ENCODE measurements at regions not wholly inside any gene's neighbourhood (a gene's known extent, or its start where the extent isn't known, plus 50 kb on each side); places are given as distances from the start of the nearest gene placed in this dataset.

- no peak for DNase-seq
- H3K4me3 Mint-ChIP-seq = no peak overlapping the region
- no peak for ATAC-seq (replicated peaks in 1 of 2)
- no peak overlapping the region for H3K27ac Mint-ChIP-seq
- H3K36me3 Mint-ChIP-seq (ENCODE audit: insufficient read depth in 2 of 2) = peaks cover 0 to 2% of the 10 kb centered on the region in 2 donors
- H3K27me3 Mint-ChIP-seq (ENCODE audit: low read depth) = no peaks in the 10 kb centered on the region
- peaks cover 2 to 10% of the 10 kb centered on the region in 2 donors for H3K9me3 Mint-ChIP-seq
- no peaks in the 10 kb centered on the region for H3K4me1 Mint-ChIP-seq (ENCODE audit: low read depth)
These were observed 1050.7 kb upstream of the RBFOX1 start for GRCh38 chr16:6281994-6282393.

GRCh38 chr16:6281274-6281673 is 1051.4 kb upstream of the RBFOX1 start:
- no peak overlapping the region for H3K27ac Mint-ChIP-seq
- ATAC-seq (replicated peaks in 1 of 2) = no peak
- no peak for DNase-seq
- no peak overlapping the region for H3K4me3 Mint-ChIP-seq
- H3K4me1 Mint-ChIP-seq (ENCODE audit: low read depth) = no peaks in the 10 kb centered on the region
- peaks cover 0 to 2% of the 10 kb centered on the region in 2 donors for H3K36me3 Mint-ChIP-seq (ENCODE audit: insufficient read depth in 2 of 2)
- H3K9me3 Mint-ChIP-seq = peaks cover 2 to 10% of the 10 kb centered on the region in 2 donors
- no peaks in the 10 kb centered on the region for H3K27me3 Mint-ChIP-seq (ENCODE audit: low read depth)

GRCh38 chr16:6280055-6280454 is 1052.6 kb upstream of the RBFOX1 start:
- Mint-ChIP-seq H3K36me3 (ENCODE audit: insufficient read depth in 2 of 2) (peaks cover 0 to 2% of the 10 kb centered on the region in 2 donors), H3K4me3 (no peak overlapping the region), H3K27ac (no peak overlapping the region), H3K27me3 (ENCODE audit: low read depth) (no peaks in the 10 kb centered on the region), H3K4me1 (ENCODE audit: low read depth) (no peaks in the 10 kb centered on the region), H3K9me3 (peaks cover 0 to 3% of the 10 kb centered on the region in 2 donors)
- ATAC-seq (replicated peaks in 1 of 2) (no peak), DNase-seq (no peak)

GRCh38 chr16:6279286-6279685 is 1053.4 kb upstream of the RBFOX1 start:
- DNase-seq = no peak
- no peaks in the 10 kb centered on the region for H3K27me3 Mint-ChIP-seq (ENCODE audit: low read depth)
- H3K27ac Mint-ChIP-seq = no peak overlapping the region
- peaks cover 0 to 2% of the 10 kb centered on the region in 2 donors for H3K36me3 Mint-ChIP-seq (ENCODE audit: insufficient read depth in 2 of 2)
- H3K4me3 Mint-ChIP-seq = no peak overlapping the region
- H3K9me3 Mint-ChIP-seq = peaks cover 0 to 3% of the 10 kb centered on the region in 2 donors
- H3K4me1 Mint-ChIP-seq (ENCODE audit: low read depth) = no peaks in the 10 kb centered on the region
- ATAC-seq (replicated peaks in 1 of 2) = no peak

GRCh38 chr16:6274351-6274750 is 1058.3 kb upstream of the RBFOX1 start:
- Mint-ChIP-seq H3K4me3 (no peak overlapping the region), H3K4me1 (ENCODE audit: low read depth) (no peaks in the 10 kb centered on the region), H3K27me3 (ENCODE audit: low read depth) (no peaks in the 10 kb centered on the region), H3K9me3 (peaks cover 2 to 3% of the 10 kb centered on the region in 2 donors), H3K36me3 (ENCODE audit: insufficient read depth in 2 of 2) (no peaks in the 10 kb centered on the region), H3K27ac (no peak overlapping the region)
- no peak for DNase-seq
- ATAC-seq (replicated peaks in 1 of 2) = no peak

GRCh38 chr16:6267682-6268081 is 1065.0 kb upstream of the RBFOX1 start:
- H3K4me3 Mint-ChIP-seq = no peak overlapping the region
- DNase-seq (no peak), ATAC-seq (replicated peaks in 1 of 2) (no peak)
- no peaks in the 10 kb centered on the region for H3K27me3 Mint-ChIP-seq (ENCODE audit: low read depth)
- H3K36me3 Mint-ChIP-seq (ENCODE audit: insufficient read depth in 2 of 2) = peaks cover 0 to 2% of the 10 kb centered on the region in 2 donors
- no peak overlapping the region for H3K27ac Mint-ChIP-seq
- H3K9me3 Mint-ChIP-seq = peaks cover 7 to 11% of the 10 kb centered on the region in 2 donors
- H3K4me1 Mint-ChIP-seq (ENCODE audit: low read depth) = no peaks in the 10 kb centered on the region

GRCh38 chr16:6266703-6267102 is 1065.9 kb upstream of the RBFOX1 start:
- Mint-ChIP-seq H3K9me3 (peaks cover 9 to 11% of the 10 kb centered on the region in 2 donors), H3K27me3 (ENCODE audit: low read depth) (no peaks in the 10 kb centered on the region), H3K27ac (no peak overlapping the region), H3K4me3 (no peak overlapping the region), H3K36me3 (ENCODE audit: insufficient read depth in 2 of 2) (peaks cover 0 to 2% of the 10 kb centered on the region in 2 donors), H3K4me1 (ENCODE audit: low read depth) (no peaks in the 10 kb centered on the region)
- ATAC-seq (replicated peaks in 1 of 2) (no peak), DNase-seq (no peak)

GRCh38 chr16:6265968-6266367 is 1066.7 kb upstream of the RBFOX1 start:
- Mint-ChIP-seq H3K27me3 (ENCODE audit: low read depth) (no peaks in the 10 kb centered on the region), H3K4me3 (no peak overlapping the region), H3K4me1 (ENCODE audit: low read depth) (no peaks in the 10 kb centered on the region), H3K9me3 (peaks cover 8 to 9% of the 10 kb centered on the region in 2 donors), H3K36me3 (ENCODE audit: insufficient read depth in 2 of 2) (peaks cover 0 to 2% of the 10 kb centered on the region in 2 donors), H3K27ac (no peak overlapping the region)
- DNase-seq (no peak), ATAC-seq (replicated peaks in 1 of 2) (no peak)

- Mint-ChIP-seq H3K9me3 (peaks cover 7 to 8% of the 10 kb centered on the region in 2 donors), H3K4me1 (ENCODE audit: low read depth) (no peaks in the 10 kb centered on the region), H3K27me3 (ENCODE audit: low read depth) (no peaks in the 10 kb centered on the region), H3K4me3 (no peak overlapping the region), H3K27ac (no peak overlapping the region), H3K36me3 (ENCODE audit: insufficient read depth in 2 of 2) (no peaks in the 10 kb centered on the region)
- ATAC-seq (replicated peaks in 1 of 2) = no peak
- no peak for DNase-seq
These were observed 1074.6 kb upstream of the RBFOX1 start for GRCh38 chr16:6258056-6258455.

- Mint-ChIP-seq H3K27me3 (ENCODE audit: low read depth) (no peaks in the 10 kb centered on the region), H3K36me3 (ENCODE audit: insufficient read depth in 2 of 2) (peaks cover 0 to 3% of the 10 kb centered on the region in 2 donors), H3K4me3 (no peak overlapping the region), H3K27ac (no peak overlapping the region), H3K9me3 (peaks cover 10 to 11% of the 10 kb centered on the region in 2 donors), H3K4me1 (ENCODE audit: low read depth) (no peaks in the 10 kb centered on the region)
- DNase-seq (no peak), ATAC-seq (replicated peaks in 1 of 2) (no peak)
These were observed 1080.1 kb upstream of the RBFOX1 start for GRCh38 chr16:6252541-6252940.

GRCh38 chr16:6250511-6250910 is 1082.1 kb upstream of the RBFOX1 start:
- Mint-ChIP-seq H3K36me3 (ENCODE audit: insufficient read depth in 2 of 2) (peaks cover 0 to 6% of the 10 kb centered on the region in 2 donors), H3K27me3 (ENCODE audit: low read depth) (no peaks in the 10 kb centered on the region), H3K9me3 (peaks cover 8 to 14% of the 10 kb centered on the region in 2 donors), H3K27ac (no peak overlapping the region), H3K4me1 (ENCODE audit: low read depth) (no peaks in the 10 kb centered on the region), H3K4me3 (no peak overlapping the region)
- ATAC-seq (replicated peaks in 1 of 2) (no peak), DNase-seq (no peak)

GRCh38 chr16:6249863-6250262 is 1082.8 kb upstream of the RBFOX1 start:
- Mint-ChIP-seq H3K4me1 (ENCODE audit: low read depth) (no peaks in the 10 kb centered on the region), H3K27me3 (ENCODE audit: low read depth) (no peaks in the 10 kb centered on the region), H3K27ac (no peak overlapping the region), H3K4me3 (no peak overlapping the region), H3K9me3 (peaks cover 5 to 16% of the 10 kb centered on the region in 2 donors), H3K36me3 (ENCODE audit: insufficient read depth in 2 of 2) (peaks cover 0 to 6% of the 10 kb centered on the region in 2 donors)
- DNase-seq = no peak
- no peak for ATAC-seq (replicated peaks in 1 of 2)

- Mint-ChIP-seq H3K36me3 (ENCODE audit: insufficient read depth in 2 of 2) (peaks cover 0 to 6% of the 10 kb centered on the region in 2 donors), H3K4me3 (no peak overlapping the region), H3K27ac (no peak overlapping the region), H3K4me1 (ENCODE audit: low read depth) (no peaks in the 10 kb centered on the region), H3K9me3 (peaks cover 5 to 16% of the 10 kb centered on the region in 2 donors), H3K27me3 (ENCODE audit: low read depth) (no peaks in the 10 kb centered on the region)
- DNase-seq = no peak
- no peak for ATAC-seq (replicated peaks in 1 of 2)
These were observed 1084.4 kb upstream of the RBFOX1 start for GRCh38 chr16:6248199-6248598.

GRCh38 chr16:6247775-6248174 is 1084.9 kb upstream of the RBFOX1 start:
- Mint-ChIP-seq H3K4me3 (no peak overlapping the region), H3K9me3 (peaks cover 4 to 13% of the 10 kb centered on the region in 2 donors), H3K27ac (no peak overlapping the region), H3K27me3 (ENCODE audit: low read depth) (no peaks in the 10 kb centered on the region), H3K36me3 (ENCODE audit: insufficient read depth in 2 of 2) (peaks cover 0 to 6% of the 10 kb centered on the region in 2 donors), H3K4me1 (ENCODE audit: low read depth) (no peaks in the 10 kb centered on the region)
- ATAC-seq (replicated peaks in 1 of 2) (no peak), DNase-seq (no peak)
